ENCODE measurements at regions not wholly inside any gene's neighbourhood (a gene's known extent, or its start where the extent isn't known, plus 50 kb on each side); places are given as distances from the start of the nearest gene placed in this dataset.

- H3K9me3 Mint-ChIP-seq (ENCODE audit: low read depth): peaks cover 23% of the 10 kb centered on the region
- CTCF ChIA-PET: no interaction called here
- no peaks in the 10 kb centered on the region for H3K36me3 Mint-ChIP-seq
- no peaks in the 10 kb centered on the region for H3K4me1 Mint-ChIP-seq
- ATAC-seq (no peak), DNase-seq (no peak)
- no peaks in the 10 kb centered on the region for H3K27me3 Mint-ChIP-seq
- H3K4me3 Mint-ChIP-seq: no peak overlapping the region
- H3K27ac Mint-ChIP-seq: no peak overlapping the region
Measured at GRCh38 chr2:21715887-21716286, 592.1 kb downstream of the TDRD15 start.

DNA sequence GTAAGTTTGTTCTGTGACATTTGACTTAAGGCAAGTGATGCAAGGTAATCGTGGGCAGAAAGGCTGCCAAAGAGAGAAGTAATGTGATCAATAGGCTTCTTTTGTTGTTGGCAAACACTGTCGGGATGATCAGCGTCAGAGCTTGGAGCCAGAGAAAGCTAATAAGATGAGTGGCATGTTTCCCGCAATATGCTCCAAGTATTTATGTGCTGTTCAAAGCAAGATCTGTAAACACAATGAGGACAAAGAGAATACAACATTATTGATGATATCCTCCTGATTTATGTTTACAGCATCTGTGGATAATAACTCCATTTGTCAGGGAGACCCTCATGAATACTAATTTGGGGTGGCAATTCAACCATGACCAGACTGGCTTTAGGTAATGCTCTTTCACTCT lies 603.3 kb downstream of the TDRD15 start:
- Mint-ChIP-seq H3K27ac (no peak overlapping the region), H3K4me1 (no peaks in the 10 kb centered on the region), H3K4me3 (no peak overlapping the region), H3K9me3 (ENCODE audit: low read depth) (peaks cover 8% of the 10 kb centered on the region), H3K27me3 (no peaks in the 10 kb centered on the region), H3K36me3 (no peaks in the 10 kb centered on the region)
- ATAC-seq (no peak), DNase-seq (no peak)
- CTCF ChIA-PET: no interaction called here

- DNase-seq: no peak
- CTCF ChIA-PET: no interaction called here
Measured at GRCh38 chr2:21728133-21728532, 604.4 kb downstream of the TDRD15 start.

DNA sequence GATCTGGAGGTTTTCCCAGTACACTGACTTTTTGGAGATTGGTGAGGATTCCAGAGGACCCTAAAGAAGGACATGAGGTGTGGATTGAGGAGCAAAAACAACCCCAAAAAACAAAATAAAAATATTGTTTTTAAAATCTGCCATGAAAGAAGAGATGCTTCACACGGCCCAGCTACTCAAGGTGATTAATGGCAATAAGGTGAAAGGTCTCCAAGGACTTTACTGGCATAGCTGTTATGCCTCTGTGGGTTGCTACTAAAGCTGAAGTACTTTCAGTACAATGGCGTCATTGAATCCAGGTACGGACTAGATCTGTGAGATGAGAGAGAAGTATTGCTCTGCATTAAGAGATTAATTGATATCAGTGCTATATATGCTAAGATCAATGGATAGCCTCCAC lies 606.4 kb downstream of the TDRD15 start:
- no peak for DNase-seq
- peaks cover 10% of the 10 kb centered on the region for H3K9me3 Mint-ChIP-seq (ENCODE audit: low read depth)
- H3K27ac Mint-ChIP-seq: no peak overlapping the region
- no peaks in the 10 kb centered on the region for H3K4me1 Mint-ChIP-seq
- CTCF ChIA-PET: no interaction called here
- no peak for ATAC-seq
- no peak overlapping the region for H3K4me3 Mint-ChIP-seq
- no peaks in the 10 kb centered on the region for H3K36me3 Mint-ChIP-seq
- H3K27me3 Mint-ChIP-seq: no peaks in the 10 kb centered on the region

More at GRCh38 chr2:21728133-21728532, 604.4 kb downstream of the TDRD15 start:
- no peaks in the 10 kb centered on the region for H3K4me1 Mint-ChIP-seq
- ATAC-seq: no peak
- no peak overlapping the region for H3K4me3 Mint-ChIP-seq
- peaks cover 10% of the 10 kb centered on the region for H3K9me3 Mint-ChIP-seq (ENCODE audit: low read depth)
- no peaks in the 10 kb centered on the region for H3K36me3 Mint-ChIP-seq
- H3K27me3 Mint-ChIP-seq: no peaks in the 10 kb centered on the region
- no peak overlapping the region for H3K27ac Mint-ChIP-seq

GRCh38 chr2:21740484-21740883 lies 616.7 kb downstream of the TDRD15 start:
- Mint-ChIP-seq H3K36me3 (no peaks in the 10 kb centered on the region), H3K4me3 (no peak overlapping the region), H3K9me3 (ENCODE audit: low read depth) (peaks cover 11% of the 10 kb centered on the region), H3K27ac (no peak overlapping the region), H3K27me3 (no peaks in the 10 kb centered on the region), H3K4me1 (no peaks in the 10 kb centered on the region)
- CTCF ChIA-PET: no interaction called here
- DNase-seq (no peak), ATAC-seq (no peak)

GRCh38 chr2:21746499-21746898 lies 622.7 kb downstream of the TDRD15 start:
- peaks cover 18% of the 10 kb centered on the region for H3K9me3 Mint-ChIP-seq (ENCODE audit: low read depth)
- ATAC-seq (no peak), DNase-seq (no peak)
- no peaks in the 10 kb centered on the region for H3K27me3 Mint-ChIP-seq
- no peaks in the 10 kb centered on the region for H3K36me3 Mint-ChIP-seq
- no peak overlapping the region for H3K27ac Mint-ChIP-seq
- no peak overlapping the region for H3K4me3 Mint-ChIP-seq
- no peaks in the 10 kb centered on the region for H3K4me1 Mint-ChIP-seq
- CTCF ChIA-PET: no interaction called here

GRCh38 chr2:21748501-21748900 lies 624.7 kb downstream of the TDRD15 start:
- H3K4me3 Mint-ChIP-seq: no peak overlapping the region
- ATAC-seq (no peak), DNase-seq (no peak)
- CTCF ChIA-PET: no interaction called here
- H3K27ac Mint-ChIP-seq: no peak overlapping the region
- no peaks in the 10 kb centered on the region for H3K4me1 Mint-ChIP-seq
- H3K9me3 Mint-ChIP-seq (ENCODE audit: low read depth): peaks cover 21% of the 10 kb centered on the region
- no peaks in the 10 kb centered on the region for H3K36me3 Mint-ChIP-seq
- no peaks in the 10 kb centered on the region for H3K27me3 Mint-ChIP-seq

DNA sequence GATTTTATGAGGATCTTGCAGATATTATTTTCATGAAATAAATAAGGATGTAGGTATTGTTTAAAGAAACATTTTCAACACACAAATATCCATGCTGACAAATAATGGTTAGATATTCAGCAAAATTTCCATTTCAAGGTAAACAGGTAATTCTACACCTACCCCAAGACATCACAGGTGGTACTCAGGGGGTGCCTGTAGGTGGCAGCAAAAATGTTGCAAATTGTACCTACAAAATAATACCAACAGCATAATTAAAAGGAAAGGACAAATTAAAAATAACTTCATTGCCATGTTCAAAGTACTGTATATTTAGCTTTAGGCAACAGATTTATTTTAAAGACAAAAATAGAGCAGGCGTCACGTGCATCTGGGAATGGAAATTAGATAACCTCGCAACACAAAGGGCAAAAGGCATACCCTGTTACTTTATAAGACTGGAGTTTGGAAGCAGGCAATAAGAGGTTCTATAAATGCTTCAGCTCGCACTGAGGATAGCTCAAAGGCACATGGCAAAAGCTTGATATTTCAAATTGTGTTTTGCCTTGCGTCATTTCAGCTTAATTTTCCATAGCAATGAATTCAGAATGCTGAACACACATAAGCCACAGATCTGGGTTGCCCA lies 630.5 kb downstream of the TDRD15 start:
- ATAC-seq: no peak
- Mint-ChIP-seq H3K36me3 (no peaks in the 10 kb centered on the region), H3K4me1 (no peaks in the 10 kb centered on the region), H3K9me3 (ENCODE audit: low read depth) (peaks cover 10% of the 10 kb centered on the region), H3K4me3 (no peak overlapping the region), H3K27ac (no peak overlapping the region), H3K27me3 (no peaks in the 10 kb centered on the region)
- CTCF ChIA-PET: interaction anchor here (0.7 kb wide), 1 partner anchor 82 kb away, joined by 3 read pairs; no protein-coding TSS in a partner anchor
- no peak for DNase-seq

GRCh38 chr2:21757805-21758430 lies 634.1 kb downstream of the TDRD15 start:
- ATAC-seq: no peak
- H3K36me3 Mint-ChIP-seq: no peaks in the 10 kb centered on the region
- no peaks in the 10 kb centered on the region for H3K4me1 Mint-ChIP-seq
- H3K27ac Mint-ChIP-seq: no peak overlapping the region
- H3K9me3 Mint-ChIP-seq (ENCODE audit: low read depth): peaks cover 11% of the 10 kb centered on the region
- no peak for DNase-seq
- no peak overlapping the region for H3K4me3 Mint-ChIP-seq
- no peaks in the 10 kb centered on the region for H3K27me3 Mint-ChIP-seq
- CTCF ChIA-PET: no interaction called here

- no peak overlapping the region for H3K27ac Mint-ChIP-seq
- H3K27me3 Mint-ChIP-seq: no peaks in the 10 kb centered on the region
- CTCF ChIA-PET: no interaction called here
- no peaks in the 10 kb centered on the region for H3K4me1 Mint-ChIP-seq
- DNase-seq: no peak
- H3K36me3 Mint-ChIP-seq: no peaks in the 10 kb centered on the region
- ATAC-seq: no peak
- no peak overlapping the region for H3K4me3 Mint-ChIP-seq
- H3K9me3 Mint-ChIP-seq (ENCODE audit: low read depth): peaks cover 11% of the 10 kb centered on the region
Measured at GRCh38 chr2:21759819-21760218, 636.1 kb downstream of the TDRD15 start.

DNA sequence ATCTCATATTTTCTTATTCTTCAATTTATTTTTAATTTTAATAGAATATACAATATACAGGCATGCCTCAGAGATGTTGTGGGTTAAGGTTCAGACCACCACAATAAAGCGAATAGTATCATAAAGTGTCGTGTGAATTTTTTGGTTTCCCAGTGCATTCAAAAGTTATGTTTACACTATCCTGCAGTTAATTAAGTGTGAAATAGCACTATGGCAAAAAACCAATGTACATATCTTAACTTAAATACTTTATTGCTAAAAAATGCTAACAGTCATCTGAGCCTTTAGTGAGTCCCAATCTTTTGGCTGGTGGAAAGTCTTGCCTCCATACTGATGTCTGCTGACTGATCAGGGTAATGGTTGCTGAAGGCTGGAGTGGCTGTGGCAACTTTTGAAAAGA lies 637.6 kb downstream of the TDRD15 start:
- Mint-ChIP-seq H3K36me3 (no peaks in the 10 kb centered on the region), H3K4me3 (no peak overlapping the region), H3K27me3 (no peaks in the 10 kb centered on the region), H3K9me3 (ENCODE audit: low read depth) (peaks cover 9% of the 10 kb centered on the region), H3K4me1 (no peaks in the 10 kb centered on the region), H3K27ac (no peak overlapping the region)
- CTCF ChIA-PET: no interaction called here
- no peak for DNase-seq
- ATAC-seq: no peak

GRCh38 chr2:21763501-21763900 lies 639.7 kb downstream of the TDRD15 start:
- Mint-ChIP-seq H3K4me3 (no peak overlapping the region), H3K36me3 (no peaks in the 10 kb centered on the region), H3K27ac (no peak overlapping the region), H3K4me1 (no peaks in the 10 kb centered on the region), H3K27me3 (no peaks in the 10 kb centered on the region), H3K9me3 (ENCODE audit: low read depth) (peaks cover 7% of the 10 kb centered on the region)
- DNase-seq (no peak), ATAC-seq (no peak)
- CTCF ChIA-PET: no interaction called here

DNA sequence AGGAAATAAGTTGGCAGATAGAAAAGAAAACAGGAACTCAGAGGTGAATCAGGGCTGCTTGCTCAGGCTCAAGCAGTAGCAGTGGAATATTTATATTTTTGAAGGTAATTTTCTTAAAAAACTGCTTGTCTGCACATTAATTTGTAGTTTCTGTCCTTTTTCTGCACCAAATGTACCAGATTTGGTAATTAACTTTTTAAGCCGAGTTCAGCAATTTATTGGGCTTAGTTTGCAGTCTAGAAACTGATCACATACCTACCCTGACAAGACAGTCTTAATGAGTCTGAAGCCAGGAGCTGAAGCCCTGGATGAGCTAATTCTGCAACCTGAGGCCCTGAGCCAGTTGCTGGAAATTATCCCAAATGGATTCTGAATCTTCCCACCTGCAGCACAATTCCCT lies 647.0 kb downstream of the TDRD15 start:
- no peak overlapping the region for H3K4me3 Mint-ChIP-seq
- DNase-seq (no peak), ATAC-seq (no peak)
- no peak overlapping the region for H3K27ac Mint-ChIP-seq
- H3K4me1 Mint-ChIP-seq: no peaks in the 10 kb centered on the region
- H3K9me3 Mint-ChIP-seq (ENCODE audit: low read depth): peaks cover 3% of the 10 kb centered on the region
- CTCF ChIA-PET: no interaction called here
- H3K27me3 Mint-ChIP-seq: no peaks in the 10 kb centered on the region
- no peaks in the 10 kb centered on the region for H3K36me3 Mint-ChIP-seq

DNA sequence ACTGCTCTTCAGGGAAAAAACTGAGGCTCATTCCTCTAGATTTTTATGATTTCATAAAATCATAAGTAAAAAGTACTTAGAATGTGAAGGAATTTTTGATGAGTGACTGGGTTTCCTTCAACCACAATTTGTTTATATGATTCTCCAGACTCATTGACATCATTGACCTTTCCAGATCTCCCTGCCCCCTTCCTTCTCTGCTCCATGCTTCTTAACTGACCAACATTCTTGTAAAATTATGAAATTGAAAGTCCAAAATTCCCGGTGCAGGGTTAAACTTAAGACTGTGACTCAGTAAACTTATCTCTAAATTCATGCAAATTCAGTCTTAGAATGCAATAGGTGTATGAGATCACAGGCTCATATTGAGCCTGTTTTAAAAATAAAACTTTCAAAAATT lies 648.9 kb downstream of the TDRD15 start:
- DNase-seq (no peak), ATAC-seq (no peak)
- H3K4me3 Mint-ChIP-seq: no peak overlapping the region
- H3K36me3 Mint-ChIP-seq: no peaks in the 10 kb centered on the region
- H3K9me3 Mint-ChIP-seq (ENCODE audit: low read depth): peaks cover 3% of the 10 kb centered on the region
- H3K27me3 Mint-ChIP-seq: no peaks in the 10 kb centered on the region
- no peaks in the 10 kb centered on the region for H3K4me1 Mint-ChIP-seq
- CTCF ChIA-PET: no interaction called here
- H3K27ac Mint-ChIP-seq: no peak overlapping the region

DNA sequence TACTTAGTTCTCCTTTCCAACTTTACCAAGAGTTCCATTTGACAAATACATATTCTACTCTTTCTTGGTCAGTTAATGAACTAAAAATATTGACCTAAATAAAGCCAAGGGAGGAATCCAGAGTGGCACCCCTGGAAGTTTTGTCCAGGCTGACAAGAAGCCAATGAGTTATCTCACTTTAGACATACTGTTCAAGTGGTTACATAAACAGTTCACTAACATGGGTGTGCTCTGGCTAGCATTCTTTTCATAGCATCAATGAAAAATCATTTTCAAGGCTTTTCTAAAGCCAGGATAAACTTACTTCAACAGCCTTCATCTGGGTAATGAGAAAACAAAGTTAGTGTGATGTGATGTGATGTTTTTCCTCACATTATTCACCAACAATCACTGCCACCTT lies 649.4 kb downstream of the TDRD15 start:
- Mint-ChIP-seq H3K9me3 (ENCODE audit: low read depth) (no peaks in the 10 kb centered on the region), H3K4me1 (no peaks in the 10 kb centered on the region), H3K27ac (no peak overlapping the region), H3K36me3 (no peaks in the 10 kb centered on the region), H3K27me3 (no peaks in the 10 kb centered on the region), H3K4me3 (no peak overlapping the region)
- DNase-seq (no peak), ATAC-seq (no peak)
- CTCF ChIA-PET: no interaction called here

Measured in activated CD8-positive, alpha-beta memory T cell treated with anti-CD3 and anti-CD28 coated beads, Interleukin-2, amount 10 ng/mL, durations not matched to agents 7 days and 5 days (primary cell).